ENCODE measurements at regions not wholly inside any gene's neighbourhood (a gene's known extent, or its start where the extent isn't known, plus 50 kb on each side); places are given as distances from the start of the nearest gene placed in this dataset.
A peak's percentile ranks its signal among the peaks of the same experiment; 100 is the strongest.

- no peaks in the 10 kb centered on the region for H3K36me3 ChIP-seq
- no peak overlapping the region for H3K4me3 ChIP-seq
- DNase-seq (no peak), ATAC-seq (no peak)
- intact Hi-C loops (cut with DNase I): no loop called here
- 94 to 97% methylated on average over 4 of the region's 4 CpGs for WGBS, 2 donors
- no peak for TF ChIP-seq CTCF (IDR thresholded peaks at IDR 0.05)
- no peaks in the 10 kb centered on the region for H3K27me3 ChIP-seq
- H3K9me3 ChIP-seq: peaks cover 0 to 6% (median 0%) of the 10 kb centered on the region in 11 donors
- peaks cover 0 to 3% (median 0%) of the 10 kb centered on the region in 9 donors for H3K4me1 ChIP-seq
- H3K27ac ChIP-seq: no peak overlapping the region
These were observed 56.9 kb upstream of the PDGFRA start for GRCh38 chr4:54172156-54172555.

GRCh38 chr4:54173281-54173912 is 55.7 kb upstream of the PDGFRA start:
- intact Hi-C loops (cut with DNase I): no loop called here
- Histone ChIP-seq H3K27ac (no peak overlapping the region), H3K4me1 (peaks cover 0 to 3% (median 0%) of the 10 kb centered on the region in 9 donors), H3K9me3 (peaks cover 0 to 6% (median 0%) of the 10 kb centered on the region in 11 donors), H3K27me3 (no peaks in the 10 kb centered on the region), H3K4me3 (no peak overlapping the region), H3K36me3 (no peaks in the 10 kb centered on the region)
- no peak for TF ChIP-seq CTCF (IDR thresholded peaks at IDR 0.05)
- 69 to 70% methylated on average over 4 of the region's 4 CpGs for WGBS, 2 donors
- ATAC-seq (peak in 3 of 8 donors; percentile 37 to 55 (median 44)), DNase-seq (no peak)

- 64 to 81% methylated on average over 2 of the region's 2 CpGs for WGBS, 2 donors
- Histone ChIP-seq H3K9me3 (peaks cover 0 to 6% (median 0%) of the 10 kb centered on the region in 11 donors), H3K4me3 (no peak overlapping the region), H3K36me3 (no peaks in the 10 kb centered on the region), H3K27ac (no peak overlapping the region), H3K4me1 (peaks cover 0 to 3% (median 0%) of the 10 kb centered on the region in 9 donors), H3K27me3 (no peaks in the 10 kb centered on the region)
- TF ChIP-seq CTCF (IDR thresholded peaks at IDR 0.05): no peak
- DNase-seq (no peak), ATAC-seq (no peak)
- intact Hi-C loops (cut with DNase I): no loop called here
These were observed 52.9 kb upstream of the PDGFRA start for GRCh38 chr4:54176202-54176601.
